Neural progenitor cell (in vitro differentiated cells): ENCODE measurements at regions not wholly inside any gene's neighbourhood (a gene's known extent, or its start where the extent isn't known, plus 50 kb on each side); places are given as distances from the start of the nearest gene placed in this dataset.

ENCODE experiments used
- EZH2 ChIP-seq: fragments of 200-600 bp; sonication (generic); IDR thresholded peaks from 2 replicates; pipeline ENCODE4 v1.6.1; 2017; ENCODE audit warnings: antibody characterized with exemption, mild to moderate bottlenecking, moderate library complexity
- EZH2phosphoT487 ChIP-seq: fragments of 200-600 bp; sonication (generic); IDR thresholded peaks from 2 replicates; pipeline ENCODE4 v1.6.1; 2017; ENCODE audit warnings: antibody characterized with exemption
- TF ChIP-seq, protein P1 (sequence below): fragments of 200-600 bp; sonication (generic); IDR thresholded peaks from 2 replicates; pipeline ENCODE4 v1.5.1; 2017; ENCODE audit warnings: antibody characterized with exemption, mild to moderate bottlenecking

- TF ChIP-seq, protein P1, sequence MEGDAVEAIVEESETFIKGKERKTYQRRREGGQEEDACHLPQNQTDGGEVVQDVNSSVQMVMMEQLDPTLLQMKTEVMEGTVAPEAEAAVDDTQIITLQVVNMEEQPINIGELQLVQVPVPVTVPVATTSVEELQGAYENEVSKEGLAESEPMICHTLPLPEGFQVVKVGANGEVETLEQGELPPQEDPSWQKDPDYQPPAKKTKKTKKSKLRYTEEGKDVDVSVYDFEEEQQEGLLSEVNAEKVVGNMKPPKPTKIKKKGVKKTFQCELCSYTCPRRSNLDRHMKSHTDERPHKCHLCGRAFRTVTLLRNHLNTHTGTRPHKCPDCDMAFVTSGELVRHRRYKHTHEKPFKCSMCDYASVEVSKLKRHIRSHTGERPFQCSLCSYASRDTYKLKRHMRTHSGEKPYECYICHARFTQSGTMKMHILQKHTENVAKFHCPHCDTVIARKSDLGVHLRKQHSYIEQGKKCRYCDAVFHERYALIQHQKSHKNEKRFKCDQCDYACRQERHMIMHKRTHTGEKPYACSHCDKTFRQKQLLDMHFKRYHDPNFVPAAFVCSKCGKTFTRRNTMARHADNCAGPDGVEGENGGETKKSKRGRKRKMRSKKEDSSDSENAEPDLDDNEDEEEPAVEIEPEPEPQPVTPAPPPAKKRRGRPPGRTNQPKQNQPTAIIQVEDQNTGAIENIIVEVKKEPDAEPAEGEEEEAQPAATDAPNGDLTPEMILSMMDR = no peak
- TF ChIP-seq EZH2 (no peak), EZH2phosphoT487 (no peak)
Measured at GRCh38 chr5:128772356-128772755, 192.9 kb upstream of the SLC27A6 start.
